ENCODE measurements at regions not wholly inside any gene's neighbourhood (a gene's known extent, or its start where the extent isn't known, plus 50 kb on each side); places are given as distances from the start of the nearest gene placed in this dataset.
A peak's percentile ranks its signal among the peaks of the same experiment; 100 is the strongest.

- DNase-seq, result no peak
Measured at GRCh38 chr1:233520261-233521191, 93.4 kb upstream of the KCNK1 start.

GRCh38 chr1:233523047-233523446 is 90.9 kb upstream of the KCNK1 start:
- DNase-seq, result peak; percentile 13

- DNase-seq, result no peak
Measured at GRCh38 chr1:233527818-233528217, 86.1 kb upstream of the KCNK1 start.

- DNase-seq, result no peak
Measured at GRCh38 chr1:233530665-233531386, 83.1 kb upstream of the KCNK1 start.

- DNase-seq, result no peak
Measured at GRCh38 chr1:233540816-233541215, 73.1 kb upstream of the KCNK1 start.

- peak; percentile 7 for DNase-seq
Measured at GRCh38 chr1:233543338-233544255, 70.3 kb upstream of the KCNK1 start.

GRCh38 chr1:233544304-233544703 is 69.6 kb upstream of the KCNK1 start:
- no peak for DNase-seq

GRCh38 chr1:233547726-233548125 is 66.2 kb upstream of the KCNK1 start:
- no peak for DNase-seq

- no peak for DNase-seq
Measured at GRCh38 chr1:233549404-233549803, 64.5 kb upstream of the KCNK1 start.

GRCh38 chr1:233549917-233550316 is 64.0 kb upstream of the KCNK1 start:
- DNase-seq, result no peak

GRCh38 chr1:233554037-233554436 is 59.9 kb upstream of the KCNK1 start:
- no peak for DNase-seq

GRCh38 chr1:233561708-233562426 is 52.0 kb upstream of the KCNK1 start:
- no peak for DNase-seq

Measured in NCI-H345 (cell line).